HG03025 (cell line): ENCODE measurements at regions not wholly inside any gene's neighbourhood (a gene's known extent, or its start where the extent isn't known, plus 50 kb on each side); places are given as distances from the start of the nearest gene placed in this dataset.
"Not testable (repeated sequence)": the region's sequence is repeated elsewhere in the genome, so short reads cannot be mapped to it uniquely, and the experiment has no call there.

Experiments used
- ATAC-seq: cut with Tn5 transposase; IDR thresholded peaks from one replicate; pipeline ENCODE4 v1.9.1; 2021; ENCODE audit warnings: mild to moderate bottlenecking, moderate library complexity; ENCODE audit not compliant: unreplicated experiment, low FRiP score

- ATAC-seq: no peak
Measured at GRCh38 chr3:67064105-67064504, 66.0 kb downstream of the KBTBD8 start.

GRCh38 chr3:67067251-67067650 is 69.1 kb downstream of the KBTBD8 start:
- ATAC-seq: peak; percentile 92

- ATAC-seq: not testable (repeated sequence)
Measured at GRCh38 chr3:67072640-67073039, 74.5 kb downstream of the KBTBD8 start.

GRCh38 chr3:67073812-67074211 is 75.7 kb downstream of the KBTBD8 start:
- no peak for ATAC-seq

- no peak for ATAC-seq
Measured at GRCh38 chr3:67075295-67075694, 77.2 kb downstream of the KBTBD8 start.

GRCh38 chr3:67076607-67077006 is 78.5 kb downstream of the KBTBD8 start:
- ATAC-seq: no peak

GRCh38 chr3:67077656-67078055 is 79.5 kb downstream of the KBTBD8 start:
- no peak for ATAC-seq

GRCh38 chr3:67082533-67083024 is 84.5 kb downstream of the KBTBD8 start:
- ATAC-seq: no peak

GRCh38 chr3:67083277-67083676 is 85.2 kb downstream of the KBTBD8 start:
- no peak for ATAC-seq

- no peak for ATAC-seq
Measured at GRCh38 chr3:67087788-67088187, 89.7 kb downstream of the KBTBD8 start.

- no peak for ATAC-seq
Measured at GRCh38 chr3:67090474-67090873, 92.4 kb downstream of the KBTBD8 start.

GRCh38 chr3:67093305-67093704 is 95.2 kb downstream of the KBTBD8 start:
- ATAC-seq: no peak

GRCh38 chr3:67094167-67094566 is 96.1 kb downstream of the KBTBD8 start:
- no peak for ATAC-seq

GRCh38 chr3:67094774-67095173 is 96.7 kb downstream of the KBTBD8 start:
- ATAC-seq: no peak

- ATAC-seq: no peak
Measured at GRCh38 chr3:67104388-67104787, 106.3 kb downstream of the KBTBD8 start.

- no peak for ATAC-seq
Measured at GRCh38 chr3:67106874-67107273, 108.8 kb downstream of the KBTBD8 start.

- ATAC-seq: no peak
Measured at GRCh38 chr3:67109651-67110204, 111.6 kb downstream of the KBTBD8 start.

GRCh38 chr3:67113802-67114407 is 115.8 kb downstream of the KBTBD8 start:
- ATAC-seq: peak; percentile 90

GRCh38 chr3:67118122-67118521 is 120.0 kb downstream of the KBTBD8 start:
- no peak for ATAC-seq

GRCh38 chr3:67118635-67119034 is 120.5 kb downstream of the KBTBD8 start:
- ATAC-seq: no peak

- ATAC-seq: no peak
Measured at GRCh38 chr3:67123914-67124313, 125.8 kb downstream of the KBTBD8 start.

GRCh38 chr3:67127254-67127653 is 129.1 kb downstream of the KBTBD8 start:
- ATAC-seq: no peak
